IPS-15b (cell line): ENCODE measurements at regions not wholly inside any gene's neighbourhood (a gene's known extent, or its start where the extent isn't known, plus 50 kb on each side); places are given as distances from the start of the nearest gene placed in this dataset.
"Not testable (repeated sequence)": the region's sequence is repeated elsewhere in the genome, so short reads cannot be mapped to it uniquely, and the experiment has no call there.

Source experiments
- H3K27me3 ChIP-seq: one replicate; pipeline ENCODE4 v1.6.1; 2013; ENCODE audit warnings: low read length; ENCODE audit not compliant: control insufficient read depth, insufficient read depth
- H3K36me3 ChIP-seq: one replicate; pipeline ENCODE4 v1.6.1; 2013; ENCODE audit warnings: low read length; ENCODE audit not compliant: control insufficient read depth, insufficient read depth
- H3K4me1 ChIP-seq: one replicate; pipeline ENCODE4 v1.6.1; 2013; ENCODE audit warnings: mild to moderate bottlenecking, low read length; ENCODE audit not compliant: control insufficient read depth, insufficient read depth
- H3K4me3 ChIP-seq: one replicate; pipeline ENCODE4 v1.5.1; 2013; ENCODE audit warnings: low read depth, low read length
- H3K9ac ChIP-seq: one replicate; pipeline ENCODE4 v1.6.1; 2013; ENCODE audit warnings: low read depth, mild to moderate bottlenecking, low read length
- H3K9me3 ChIP-seq: one replicate; pipeline ENCODE4 v1.6.1; 2013; ENCODE audit warnings: mild to moderate bottlenecking, low read length; ENCODE audit not compliant: control insufficient read depth, insufficient read depth

GRCh38 chr12:89825591-89826449 is 117.2 kb upstream of the ATP2B1 start:
- no peak overlapping the region for H3K4me3 ChIP-seq

GRCh38 chr12:89824822-89825221 is 116.2 kb upstream of the ATP2B1 start:
- Histone ChIP-seq H3K9ac (no peak overlapping the region), H3K4me1 (peaks cover 7% of the 10 kb centered on the region), H3K27me3 (no peaks in the 10 kb centered on the region), H3K9me3 (no peaks in the 10 kb centered on the region), H3K36me3 (no peaks in the 10 kb centered on the region), H3K4me3 (no peak overlapping the region)

More at GRCh38 chr12:89825591-89826449, 117.2 kb upstream of the ATP2B1 start:
- Histone ChIP-seq H3K36me3 (no peaks in the 10 kb centered on the region), H3K27me3 (no peaks in the 10 kb centered on the region), H3K9ac (no peak overlapping the region), H3K9me3 (no peaks in the 10 kb centered on the region), H3K4me1 (peaks cover 7% of the 10 kb centered on the region)

- H3K36me3 ChIP-seq, H3K4me1 ChIP-seq, H3K4me3 ChIP-seq, H3K9ac ChIP-seq, H3K9me3 ChIP-seq, H3K27me3 ChIP-seq: not testable (repeated sequence)
These were observed 114.4 kb upstream of the ATP2B1 start for GRCh38 chr12:89822992-89823391.

GRCh38 chr12:89821896-89822295 is 113.3 kb upstream of the ATP2B1 start:
- Histone ChIP-seq H3K4me1 (peaks cover 7% of the 10 kb centered on the region), H3K9ac (no peak overlapping the region), H3K9me3 (no peaks in the 10 kb centered on the region), H3K36me3 (no peaks in the 10 kb centered on the region), H3K27me3 (no peaks in the 10 kb centered on the region), H3K4me3 (no peak overlapping the region)

GRCh38 chr12:89817501-89818226 is 109.0 kb upstream of the ATP2B1 start:
- no peak overlapping the region for H3K9ac ChIP-seq
- peaks cover 4% of the 10 kb centered on the region for H3K4me1 ChIP-seq
- H3K9me3 ChIP-seq = no peaks in the 10 kb centered on the region
- H3K36me3 ChIP-seq = no peaks in the 10 kb centered on the region
- H3K27me3 ChIP-seq = no peaks in the 10 kb centered on the region
- H3K4me3 ChIP-seq = no peak overlapping the region

GRCh38 chr12:89815225-89815624 is 106.6 kb upstream of the ATP2B1 start:
- no peaks in the 10 kb centered on the region for H3K36me3 ChIP-seq
- no peak overlapping the region for H3K9ac ChIP-seq
- no peaks in the 10 kb centered on the region for H3K9me3 ChIP-seq
- no peak overlapping the region for H3K4me3 ChIP-seq
- no peaks in the 10 kb centered on the region for H3K27me3 ChIP-seq
- no peaks in the 10 kb centered on the region for H3K4me1 ChIP-seq

- no peaks in the 10 kb centered on the region for H3K27me3 ChIP-seq
- H3K4me1 ChIP-seq = no peaks in the 10 kb centered on the region
- H3K36me3 ChIP-seq = no peaks in the 10 kb centered on the region
- H3K9ac ChIP-seq = no peak overlapping the region
- H3K4me3 ChIP-seq = no peak overlapping the region
- no peaks in the 10 kb centered on the region for H3K9me3 ChIP-seq
These were observed 94.8 kb upstream of the ATP2B1 start for GRCh38 chr12:89803412-89803811.

- H3K27me3 ChIP-seq = no peaks in the 10 kb centered on the region
- H3K9me3 ChIP-seq = no peaks in the 10 kb centered on the region
- H3K36me3 ChIP-seq = no peaks in the 10 kb centered on the region
- no peak overlapping the region for H3K4me3 ChIP-seq
- no peaks in the 10 kb centered on the region for H3K4me1 ChIP-seq
- no peak overlapping the region for H3K9ac ChIP-seq
These were observed 92.6 kb upstream of the ATP2B1 start for GRCh38 chr12:89801284-89801683.

- no peaks in the 10 kb centered on the region for H3K27me3 ChIP-seq
- H3K36me3 ChIP-seq = no peaks in the 10 kb centered on the region
- H3K4me3 ChIP-seq = no peak overlapping the region
- no peak overlapping the region for H3K9ac ChIP-seq
- H3K9me3 ChIP-seq = no peaks in the 10 kb centered on the region
- H3K4me1 ChIP-seq = no peaks in the 10 kb centered on the region
These were observed 91.8 kb upstream of the ATP2B1 start for GRCh38 chr12:89800435-89800834.

- no peak overlapping the region for H3K9ac ChIP-seq
These were observed 90.7 kb upstream of the ATP2B1 start for GRCh38 chr12:89799316-89799715.

GRCh38 chr12:89797436-89797835 is 88.8 kb upstream of the ATP2B1 start:
- no peaks in the 10 kb centered on the region for H3K27me3 ChIP-seq
- no peaks in the 10 kb centered on the region for H3K9me3 ChIP-seq
- no peak overlapping the region for H3K4me3 ChIP-seq
- H3K9ac ChIP-seq = no peak overlapping the region
- H3K4me1 ChIP-seq = no peaks in the 10 kb centered on the region
- no peaks in the 10 kb centered on the region for H3K36me3 ChIP-seq

More at GRCh38 chr12:89799316-89799715, 90.7 kb upstream of the ATP2B1 start:
- H3K4me3 ChIP-seq = no peak overlapping the region
- H3K4me1 ChIP-seq = no peaks in the 10 kb centered on the region
- H3K27me3 ChIP-seq = no peaks in the 10 kb centered on the region
- H3K36me3 ChIP-seq = no peaks in the 10 kb centered on the region
- no peaks in the 10 kb centered on the region for H3K9me3 ChIP-seq
